Activated naive CD8-positive, alpha-beta T cell (primary cell): ENCODE measurements at regions not wholly inside any gene's neighbourhood (a gene's known extent, or its start where the extent isn't known, plus 50 kb on each side); places are given as distances from the start of the nearest gene placed in this dataset.

ENCODE experiments used
- H3K27ac Mint-ChIP-seq: one replicate; pipeline ENCODE4 v1.8.0; 2021; ENCODE audit warnings: mixed read lengths
- H3K27me3 Mint-ChIP-seq: one replicate; pipeline ENCODE4 v1.8.0; 2021; ENCODE audit warnings: mixed read lengths
- H3K36me3 Mint-ChIP-seq: one replicate; pipeline ENCODE4 v1.8.0; 2021; ENCODE audit warnings: mixed read lengths
- H3K4me1 Mint-ChIP-seq: one replicate; pipeline ENCODE4 v1.8.0; 2021; ENCODE audit warnings: low read depth, mixed read lengths
- H3K4me3 Mint-ChIP-seq: one replicate; pipeline ENCODE4 v1.8.0; 2021; ENCODE audit warnings: mild to moderate bottlenecking, mixed read lengths
- H3K9me3 Mint-ChIP-seq: one replicate; pipeline ENCODE4 v1.8.0; 2021; ENCODE audit warnings: low read depth, mixed read lengths

GRCh38 chr11:10930972-10931760, 73.3 kb upstream of the ZBED5 start:
- H3K4me1 Mint-ChIP-seq: peaks cover 21% of the 10 kb centered on the region
- H3K4me3 Mint-ChIP-seq: peak overlapping the region; percentile 88
- H3K27ac Mint-ChIP-seq: no peak overlapping the region
- H3K36me3 Mint-ChIP-seq: no peaks in the 10 kb centered on the region
- no peaks in the 10 kb centered on the region for H3K9me3 Mint-ChIP-seq
- H3K27me3 Mint-ChIP-seq: peaks cover 18% of the 10 kb centered on the region

- H3K9me3 Mint-ChIP-seq: no peaks in the 10 kb centered on the region
- H3K4me3 Mint-ChIP-seq: peak overlapping the region; percentile 88
- H3K36me3 Mint-ChIP-seq: no peaks in the 10 kb centered on the region
- peak overlapping the region; percentile 23 for H3K27ac Mint-ChIP-seq
- peaks cover 18% of the 10 kb centered on the region for H3K27me3 Mint-ChIP-seq
- H3K4me1 Mint-ChIP-seq: peaks cover 21% of the 10 kb centered on the region
These were observed 72.5 kb upstream of the ZBED5 start for GRCh38 chr11:10930224-10930971.

- H3K36me3 Mint-ChIP-seq: no peaks in the 10 kb centered on the region
- H3K9me3 Mint-ChIP-seq: no peaks in the 10 kb centered on the region
- H3K4me1 Mint-ChIP-seq: peaks cover 7% of the 10 kb centered on the region
- H3K4me3 Mint-ChIP-seq: no peak overlapping the region
- peaks cover 12% of the 10 kb centered on the region for H3K27me3 Mint-ChIP-seq
- no peak overlapping the region for H3K27ac Mint-ChIP-seq
These were observed 69.7 kb upstream of the ZBED5 start for GRCh38 chr11:10927538-10927937.

GRCh38 chr11:10926801-10927211, 69.0 kb upstream of the ZBED5 start:
- Mint-ChIP-seq H3K36me3 (no peaks in the 10 kb centered on the region), H3K9me3 (no peaks in the 10 kb centered on the region), H3K27me3 (peaks cover 12% of the 10 kb centered on the region), H3K4me3 (no peak overlapping the region), H3K4me1 (peaks cover 7% of the 10 kb centered on the region), H3K27ac (no peak overlapping the region)

GRCh38 chr11:10925149-10925926, 67.5 kb upstream of the ZBED5 start:
- H3K4me3 Mint-ChIP-seq: no peak overlapping the region
- H3K36me3 Mint-ChIP-seq: no peaks in the 10 kb centered on the region
- peaks cover 8% of the 10 kb centered on the region for H3K27me3 Mint-ChIP-seq
- H3K4me1 Mint-ChIP-seq: no peaks in the 10 kb centered on the region
- no peak overlapping the region for H3K27ac Mint-ChIP-seq
- no peaks in the 10 kb centered on the region for H3K9me3 Mint-ChIP-seq

- Mint-ChIP-seq H3K36me3 (no peaks in the 10 kb centered on the region), H3K9me3 (no peaks in the 10 kb centered on the region), H3K4me1 (no peaks in the 10 kb centered on the region), H3K27ac (no peak overlapping the region), H3K27me3 (peaks cover 5% of the 10 kb centered on the region), H3K4me3 (no peak overlapping the region)
These were observed 66.0 kb upstream of the ZBED5 start for GRCh38 chr11:10923882-10924281.

GRCh38 chr11:10922892-10923291, 65.0 kb upstream of the ZBED5 start:
- Mint-ChIP-seq H3K27me3 (no peaks in the 10 kb centered on the region), H3K27ac (no peak overlapping the region)

GRCh38 chr11:10920875-10921274, 63.0 kb upstream of the ZBED5 start:
- Mint-ChIP-seq H3K4me3 (no peak overlapping the region), H3K9me3 (peaks cover 7% of the 10 kb centered on the region), H3K4me1 (no peaks in the 10 kb centered on the region), H3K27me3 (no peaks in the 10 kb centered on the region), H3K36me3 (peaks cover 9% of the 10 kb centered on the region), H3K27ac (no peak overlapping the region)

More at GRCh38 chr11:10922892-10923291, 65.0 kb upstream of the ZBED5 start:
- Mint-ChIP-seq H3K4me1 (no peaks in the 10 kb centered on the region), H3K4me3 (no peak overlapping the region), H3K36me3 (peaks cover 4% of the 10 kb centered on the region), H3K9me3 (no peaks in the 10 kb centered on the region)

GRCh38 chr11:10920205-10920604, 62.4 kb upstream of the ZBED5 start:
- Mint-ChIP-seq H3K27ac (no peak overlapping the region), H3K4me1 (no peaks in the 10 kb centered on the region), H3K9me3 (peaks cover 7% of the 10 kb centered on the region), H3K4me3 (no peak overlapping the region), H3K36me3 (peaks cover 9% of the 10 kb centered on the region), H3K27me3 (no peaks in the 10 kb centered on the region)

GRCh38 chr11:10918698-10919097, 60.8 kb upstream of the ZBED5 start:
- H3K27ac Mint-ChIP-seq: no peak overlapping the region
- H3K36me3 Mint-ChIP-seq: peaks cover 9% of the 10 kb centered on the region
- no peaks in the 10 kb centered on the region for H3K27me3 Mint-ChIP-seq
- H3K9me3 Mint-ChIP-seq: peaks cover 7% of the 10 kb centered on the region
- no peak overlapping the region for H3K4me3 Mint-ChIP-seq
- no peaks in the 10 kb centered on the region for H3K4me1 Mint-ChIP-seq

GRCh38 chr11:10918275-10918674, 60.4 kb upstream of the ZBED5 start:
- peaks cover 9% of the 10 kb centered on the region for H3K36me3 Mint-ChIP-seq
- peaks cover 7% of the 10 kb centered on the region for H3K9me3 Mint-ChIP-seq
- H3K27ac Mint-ChIP-seq: no peak overlapping the region
- H3K4me1 Mint-ChIP-seq: no peaks in the 10 kb centered on the region
- H3K4me3 Mint-ChIP-seq: no peak overlapping the region
- H3K27me3 Mint-ChIP-seq: no peaks in the 10 kb centered on the region

GRCh38 chr11:10917802-10918201, 59.9 kb upstream of the ZBED5 start:
- H3K27me3 Mint-ChIP-seq: no peaks in the 10 kb centered on the region
- no peak overlapping the region for H3K27ac Mint-ChIP-seq
- peaks cover 7% of the 10 kb centered on the region for H3K9me3 Mint-ChIP-seq
- H3K4me1 Mint-ChIP-seq: no peaks in the 10 kb centered on the region
- H3K4me3 Mint-ChIP-seq: no peak overlapping the region
- peaks cover 9% of the 10 kb centered on the region for H3K36me3 Mint-ChIP-seq

GRCh38 chr11:10916665-10917064, 58.8 kb upstream of the ZBED5 start:
- H3K36me3 Mint-ChIP-seq: peaks cover 9% of the 10 kb centered on the region
- no peaks in the 10 kb centered on the region for H3K4me1 Mint-ChIP-seq
- H3K4me3 Mint-ChIP-seq: no peak overlapping the region
- H3K27ac Mint-ChIP-seq: no peak overlapping the region
- H3K9me3 Mint-ChIP-seq: peaks cover 7% of the 10 kb centered on the region
- H3K27me3 Mint-ChIP-seq: peaks cover under 1% of the 10 kb centered on the region

GRCh38 chr11:10914050-10914449, 56.2 kb upstream of the ZBED5 start:
- H3K4me1 Mint-ChIP-seq: no peaks in the 10 kb centered on the region
- H3K9me3 Mint-ChIP-seq: peaks cover 7% of the 10 kb centered on the region
- peaks cover 4% of the 10 kb centered on the region for H3K27me3 Mint-ChIP-seq
- H3K27ac Mint-ChIP-seq: no peak overlapping the region
- no peak overlapping the region for H3K4me3 Mint-ChIP-seq
- peaks cover 9% of the 10 kb centered on the region for H3K36me3 Mint-ChIP-seq

- Mint-ChIP-seq H3K9me3 (peaks cover 7% of the 10 kb centered on the region), H3K4me1 (no peaks in the 10 kb centered on the region), H3K4me3 (no peak overlapping the region), H3K27ac (no peak overlapping the region), H3K27me3 (peaks cover 4% of the 10 kb centered on the region), H3K36me3 (peaks cover 6% of the 10 kb centered on the region)
These were observed 55.2 kb upstream of the ZBED5 start for GRCh38 chr11:10913075-10913474.
